WTC11 (cell line): ENCODE measurements at regions not wholly inside any gene's neighbourhood (a gene's known extent, or its start where the extent isn't known, plus 50 kb on each side); places are given as distances from the start of the nearest gene placed in this dataset.

Source experiments
- ATAC-seq: fragments of 200-7000 bp; cut with Tn5 transposase; 2 replicates; pipeline ENCODE4 v1.10.0; 2021; ENCODE audit warnings: mild to moderate bottlenecking, moderate library complexity
- CTCF ChIA-PET: fragments of 300-600 bp; sonication (Branson Sonifier 250); formaldehyde crosslinking; loops from one replicate; lab custom pipeline; 2021; ENCODE audit warnings: antibody characterized with exemption; lab: Charles Lee
- POLR2A ChIA-PET: fragments of 350-600 bp; sonication (Branson Sonifier 250); formaldehyde crosslinking; loops from one replicate; lab custom pipeline; 2021; ENCODE audit warnings: antibody characterized with exemption; lab: Charles Lee
- DNase-seq: peaks from one replicate; pipeline ENCODE4 v3.0.0; 2021; ENCODE audit warnings: low spot score
- H3K27ac Mint-ChIP-seq: 2 replicates; pipeline ENCODE4 v1.8.0; 2021; ENCODE audit warnings: mixed read lengths
- H3K27me3 Mint-ChIP-seq: 2 replicates; pipeline ENCODE4 v1.8.0; 2021; ENCODE audit warnings: low read depth, mild to moderate bottlenecking, moderate library complexity, mixed read lengths
- H3K36me3 Mint-ChIP-seq: 2 replicates; pipeline ENCODE4 v1.8.0; 2021; ENCODE audit warnings: mixed read lengths
- H3K4me1 Mint-ChIP-seq: 2 replicates; pipeline ENCODE4 v1.8.0; 2022; ENCODE audit warnings: mixed read lengths
- H3K4me3 Mint-ChIP-seq: 2 replicates; pipeline ENCODE4 v1.8.0; 2021; ENCODE audit warnings: mild to moderate bottlenecking, moderate library complexity, mixed read lengths
- H3K9me3 Mint-ChIP-seq: 2 replicates; pipeline ENCODE4 v1.8.0; 2021; ENCODE audit warnings: mixed read lengths
- ARID4B ChIP-seq: sonication (generic); formaldehyde crosslinking; IDR thresholded peaks from 2 replicates; pipeline ENCODE4 v1.8.0; 2023; ENCODE audit warnings: missing genetic modification reagents, mild to moderate bottlenecking, borderline replicate concordance
- ATF6 ChIP-seq: sonication (generic); formaldehyde crosslinking; IDR thresholded peaks from 2 replicates; pipeline ENCODE4 v1.8.1; 2023; ENCODE audit warnings: mild to moderate bottlenecking, missing genetic modification reagents
- CBFB ChIP-seq: sonication (generic); formaldehyde crosslinking; IDR thresholded peaks from 2 replicates; pipeline ENCODE4 v1.8.1; 2022; ENCODE audit warnings: mild to moderate bottlenecking, low read depth, missing genetic modification reagents
- CDX4 ChIP-seq: fragments of 250-450 bp; sonication (Bioruptor Pico); IDR thresholded peaks from 2 replicates; pipeline ENCODE4 v1.9.0; 2021; ENCODE audit warnings: moderate library complexity, mild to moderate bottlenecking, inconsistent platforms, borderline replicate concordance
- CREB1 ChIP-seq: sonication (generic); formaldehyde crosslinking; IDR thresholded peaks from 2 replicates; pipeline ENCODE4 v1.8.0; 2023; ENCODE audit warnings: mild to moderate bottlenecking, missing genetic modification reagents
- CREM ChIP-seq: sonication (generic); formaldehyde crosslinking; IDR thresholded peaks from 2 replicates; pipeline ENCODE4 v1.8.1; 2022; ENCODE audit warnings: mild to moderate bottlenecking, missing genetic modification reagents, moderate library complexity
- ESRRA ChIP-seq: sonication (generic); formaldehyde crosslinking; IDR thresholded peaks from 2 replicates; pipeline ENCODE4 v1.8.1; 2022; ENCODE audit warnings: mild to moderate bottlenecking, missing genetic modification reagents, borderline replicate concordance
- GRHL2 ChIP-seq: fragments of 250-450 bp; sonication (Bioruptor Pico); IDR thresholded peaks from 2 replicates; pipeline ENCODE4 v1.8.0; 2022; ENCODE audit warnings: mild to moderate bottlenecking, moderate library complexity; ENCODE audit not compliant: insufficient replicate concordance, severe bottlenecking
- NFATC4 ChIP-seq: fragments of 250-450 bp; sonication (Bioruptor Pico); IDR thresholded peaks from 2 replicates; pipeline ENCODE4 v1.9.0; 2021; ENCODE audit warnings: mild to moderate bottlenecking
- NFE2L1 ChIP-seq: sonication (generic); formaldehyde crosslinking; IDR thresholded peaks from 2 replicates; pipeline ENCODE4 v1.8.1; 2023; ENCODE audit warnings: missing genetic modification reagents
- NFYB ChIP-seq: sonication (generic); formaldehyde crosslinking; conservative IDR thresholded peaks from 2 replicates; pipeline ENCODE4 v1.8.0; 2022; ENCODE audit warnings: low read depth, missing genetic modification reagents
- NR2C2 ChIP-seq: sonication (generic); formaldehyde crosslinking; IDR thresholded peaks from 2 replicates; pipeline ENCODE4 v1.8.0; 2022; ENCODE audit warnings: mild to moderate bottlenecking, missing genetic modification reagents
- OVOL2 ChIP-seq: fragments of 250-450 bp; sonication (Bioruptor Pico); IDR thresholded peaks from 2 replicates; pipeline ENCODE4 v1.9.0; 2021; ENCODE audit warnings: mild to moderate bottlenecking, borderline replicate concordance
- TCF7 ChIP-seq: sonication (generic); formaldehyde crosslinking; IDR thresholded peaks from 2 replicates; pipeline ENCODE4 v1.8.0; 2022; ENCODE audit warnings: mild to moderate bottlenecking, low read depth, missing genetic modification reagents, moderate library complexity
- TEAD1 ChIP-seq: sonication (generic); formaldehyde crosslinking; IDR thresholded peaks from 2 replicates; pipeline ENCODE4 v1.8.0; 2022; ENCODE audit warnings: mild to moderate bottlenecking, missing genetic modification reagents
- ZNF138 ChIP-seq: sonication (generic); formaldehyde crosslinking; conservative IDR thresholded peaks from 2 replicates; pipeline ENCODE4 v1.8.1; 2022; ENCODE audit warnings: mild to moderate bottlenecking, moderate library complexity, missing genetic modification reagents
- ZNF232 ChIP-seq: sonication (generic); formaldehyde crosslinking; IDR thresholded peaks from 2 replicates; pipeline ENCODE4 v1.8.0; 2022; ENCODE audit warnings: mild to moderate bottlenecking, missing genetic modification reagents
- ZNF416 ChIP-seq: fragments of 250-450 bp; sonication (Bioruptor Pico); IDR thresholded peaks from 2 replicates; pipeline ENCODE4 v1.9.0; 2021; ENCODE audit warnings: mild to moderate bottlenecking, inconsistent platforms
- ZNF425 ChIP-seq: fragments of 250-450 bp; sonication (Bioruptor Pico); conservative IDR thresholded peaks from 2 replicates; pipeline ENCODE4 v1.9.0; 2021; ENCODE audit warnings: mild to moderate bottlenecking
- ZNF671 ChIP-seq: fragments of 250-450 bp; sonication (Bioruptor Pico); IDR thresholded peaks from 2 replicates; pipeline ENCODE4 v1.8.0; 2021; ENCODE audit warnings: mild to moderate bottlenecking
- ZSCAN18 ChIP-seq: fragments of 250-450 bp; sonication (Bioruptor Pico); IDR thresholded peaks from 2 replicates; pipeline ENCODE4 v2.1.2; 2022; ENCODE audit warnings: mild to moderate bottlenecking, moderate library complexity

- no peak for TF ChIP-seq ZNF425
These were observed 553.3 kb downstream of the MDFIC start (continued) for GRCh38 chr7:115475206-115475605.

GRCh38 chr7:115474137-115474536 is 552.2 kb downstream of the MDFIC start:
- Mint-ChIP-seq H3K4me3 (no peak overlapping the region), H3K4me1 (peaks cover 16% of the 10 kb centered on the region), H3K36me3 (no peaks in the 10 kb centered on the region), H3K27me3 (peaks cover 18% of the 10 kb centered on the region; the same call in 1 of the 2 replicates), H3K9me3 (no peaks in the 10 kb centered on the region), H3K27ac (no peak overlapping the region)
- DNase-seq (no peak), ATAC-seq (no peak)
- ChIA-PET POLR2A (interaction anchor here (0.6 kb wide), 1 partner anchor 1146 kb away, joined by 3 read pairs; no protein-coding TSS in a partner anchor), CTCF (interaction anchor here (0.7 to 0.9 kb wide), 2 partner anchors 206 to 377 kb away, joined by 3 read pairs; no protein-coding TSS in a partner anchor)
- TF ChIP-seq ARID4B (CRISPR knock-in tag) (no peak), ZNF232 (CRISPR knock-in tag) (no peak), ZSCAN18 (CRISPR knock-in tag) (no peak), NFYB (CRISPR knock-in tag) (no peak), CREM (no peak), TCF7 (CRISPR knock-in tag) (no peak), TEAD1 (CRISPR knock-in tag) (no peak), ZNF138 (CRISPR knock-in tag) (no peak), OVOL2 (CRISPR knock-in tag) (no peak), ZNF671 (CRISPR knock-in tag) (no peak)

GRCh38 chr7:115471891-115472290 is 550.0 kb downstream of the MDFIC start:
- Mint-ChIP-seq H3K27ac (no peak overlapping the region), H3K36me3 (no peaks in the 10 kb centered on the region), H3K4me3 (no peak overlapping the region), H3K9me3 (no peaks in the 10 kb centered on the region), H3K4me1 (peaks cover 14% of the 10 kb centered on the region), H3K27me3 (peaks cover 4% of the 10 kb centered on the region; the same call in 1 of the 2 replicates)
- no peak for ATAC-seq
- DNase-seq = no peak
- CTCF ChIA-PET = no interaction called here
- POLR2A ChIA-PET = no interaction called here
- TF ChIP-seq NFE2L1 (CRISPR knock-in tag) (no peak), TEAD1 (CRISPR knock-in tag) (no peak), ZNF416 (CRISPR knock-in tag) (no peak), CBFB (CRISPR knock-in tag) (no peak), ATF6 (no peak), CREB1 (no peak), ZNF425 (no peak), NFYB (CRISPR knock-in tag) (no peak), GRHL2 (CRISPR knock-in tag) (no peak), CDX4 (no peak), ESRRA (CRISPR knock-in tag) (no peak), NR2C2 (no peak), NFATC4 (CRISPR knock-in tag) (no peak)
